Liver (tissue), 8 donors: ENCODE measurements at regions not wholly inside any gene's neighbourhood (a gene's known extent, or its start where the extent isn't known, plus 50 kb on each side); places are given as distances from the start of the nearest gene placed in this dataset.

Experiments
- DNase-seq: peaks from one replicate; pipeline ENCODE4 v3.0.0-alpha.2; 2017; ENCODE audit warnings: low spot score
- H3K27ac ChIP-seq, 2 donors: one replicate each; pipeline ENCODE4 v1.7.0; 2013; ENCODE audit warnings: inconsistent platforms in 2 of 2, low read length in 2 of 2, control low read depth in 1 of 2, low read depth in 1 of 2, mild to moderate bottlenecking in 1 of 2
- H3K27me3 ChIP-seq, 4 donors: one replicate each; pipeline versions ENCODE4 v1.6.1 to v1.7.0; 2013; ENCODE audit warnings: low read length in 3 of 4, inconsistent platforms in 1 of 4, mild to moderate bottlenecking in 1 of 4, moderate library complexity in 1 of 4; ENCODE audit not compliant: control insufficient read depth in 4 of 4, insufficient read depth in 4 of 4
- H3K36me3 ChIP-seq, 4 donors: one replicate each; pipeline versions ENCODE4 v1.6.1 to v1.7.0; 2013; ENCODE audit warnings: low read length in 3 of 4, mild to moderate bottlenecking in 3 of 4, low read depth in 1 of 4, moderate library complexity in 1 of 4; ENCODE audit not compliant: control insufficient read depth in 4 of 4, insufficient read depth in 3 of 4
- H3K4me1 ChIP-seq, 4 donors: one replicate each; pipeline versions ENCODE4 v1.6.1 to v1.7.0; 2013; ENCODE audit warnings: low read length in 3 of 4, mild to moderate bottlenecking in 3 of 4, moderate library complexity in 1 of 4; ENCODE audit not compliant: control insufficient read depth in 4 of 4, insufficient read depth in 4 of 4
- H3K4me3 ChIP-seq, 3 donors: one replicate each; pipeline versions ENCODE4 v1.6.1 to v1.7.0; 2013; ENCODE audit warnings: low read length in 3 of 3, control low read depth in 1 of 3, low read depth in 1 of 3, mild to moderate bottlenecking in 1 of 3
- H3K9ac ChIP-seq, 2 donors: one replicate each; pipeline ENCODE4 v1.7.0; 2013; ENCODE audit warnings: low read length in 2 of 2, mild to moderate bottlenecking in 2 of 2, moderate library complexity in 2 of 2, control low read depth in 1 of 2, low read depth in 1 of 2
- H3K9me3 ChIP-seq, 4 donors: one replicate each; pipeline versions ENCODE4 v1.6.1 to v1.7.0; 2013; ENCODE audit warnings: low read length in 3 of 4; ENCODE audit not compliant: control insufficient read depth in 4 of 4
- EGR1 ChIP-seq, 2 donors: IDR thresholded peaks; 2 replicates each; pipeline ENCODE4 v1.6.1; 2016 to 2018; ENCODE audit warnings: antibody characterized with exemption in 2 of 2, low read depth in 2 of 2
- FOXA1 ChIP-seq: IDR thresholded peaks from 2 replicates; pipeline ENCODE4 v1.6.1; 2016; ENCODE audit warnings: antibody characterized with exemption
- FOXA2 ChIP-seq: IDR thresholded peaks from 2 replicates; pipeline ENCODE4 v1.6.1; 2016; ENCODE audit warnings: antibody characterized with exemption
- HNF4A ChIP-seq, 2 donors: conservative IDR thresholded peaks; 2 replicates each; pipeline ENCODE4 v1.6.1; 2016; ENCODE audit warnings: antibody characterized with exemption in 2 of 2, mild to moderate bottlenecking in 2 of 2
- NR2F2 ChIP-seq: IDR thresholded peaks from 2 replicates; pipeline ENCODE4 v1.6.1; 2016; ENCODE audit warnings: antibody characterized with exemption
- RAD21 ChIP-seq, 2 donors: IDR thresholded peaks; 2 replicates each; pipeline ENCODE4 v1.6.1; 2016; ENCODE audit warnings: antibody characterized with exemption in 2 of 2, mild to moderate bottlenecking in 2 of 2
- RXRA ChIP-seq, 2 donors: IDR thresholded peaks; 2 replicates each; pipeline ENCODE4 v1.6.1; 2017 to 2018; ENCODE audit warnings: antibody characterized with exemption in 2 of 2, mild to moderate bottlenecking in 1 of 2
- SP1 ChIP-seq: IDR thresholded peaks from 2 replicates; pipeline ENCODE4 v1.6.1; 2018; ENCODE audit warnings: antibody characterized with exemption, mild to moderate bottlenecking
- TAF1 ChIP-seq: conservative IDR thresholded peaks from 2 replicates; pipeline ENCODE4 v1.6.1; 2016; ENCODE audit warnings: antibody characterized with exemption, mild to moderate bottlenecking
- YY1 ChIP-seq: IDR thresholded peaks from 2 replicates; pipeline ENCODE4 v1.6.1; 2016; ENCODE audit warnings: antibody characterized with exemption, mild to moderate bottlenecking
- ZBTB33 ChIP-seq: IDR thresholded peaks from 2 replicates; pipeline ENCODE4 v1.6.1; 2016; ENCODE audit warnings: antibody characterized with exemption
- WGBS: extraction: QIAGEN DNeasy Blood & Tissue Kit; methylation state at CpG from one replicate; pipeline ENCODE4 v1.1.7; 2013; 5-methylcytosine and 5-hydroxymethylcytosine counted together
- TF ChIP-seq, protein P1 (sequence below): IDR thresholded peaks from 2 replicates; pipeline ENCODE4 v1.6.1; 2016; ENCODE audit warnings: antibody characterized with exemption, mild to moderate bottlenecking
- TF ChIP-seq, protein P2 (sequence below): fragments of 150-350 bp; IDR thresholded peaks from 2 replicates; pipeline ENCODE4 v1.5.1; 2017; ENCODE audit warnings: improper control_type of control experiment, low read depth, low read length; ENCODE audit not compliant: missing input control
- donor health status: healthy.
- donor health status: healthy.
- donor health status: healthy.
- donor health status: healthy.
- donor health status: healthy.

DNA sequence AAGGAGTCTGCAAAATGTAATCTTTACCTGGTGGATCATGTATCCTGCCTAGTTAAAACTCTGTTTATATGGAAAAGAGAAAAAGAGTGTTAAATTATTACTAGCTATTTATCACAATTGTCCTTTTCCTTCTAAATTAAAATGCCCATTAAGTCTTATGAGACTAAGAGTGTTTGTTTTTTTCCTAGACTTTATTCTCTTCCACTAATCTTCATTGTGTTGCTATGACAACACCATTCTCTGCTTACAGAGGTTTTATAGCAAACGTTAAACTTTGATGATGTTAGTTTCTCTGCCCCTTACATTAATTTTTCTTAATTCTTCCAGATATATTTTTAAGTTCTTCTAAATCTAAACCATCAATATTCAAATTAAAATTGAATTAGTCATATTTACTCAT is 420.8 kb downstream of the TBC1D32 start:
- WGBS = 42% methylated on average over 1 of the region's 1 CpG
- Histone ChIP-seq H3K36me3 (no peaks in the 10 kb centered on the region), H3K4me1 (no peaks in the 10 kb centered on the region), H3K9me3 (peaks cover 0 to 3% (median 0%) of the 10 kb centered on the region in 4 donors), H3K9ac (no peak overlapping the region), H3K27ac (no peak overlapping the region), H3K4me3 (no peak overlapping the region), H3K27me3 (no peaks in the 10 kb centered on the region)
- no peak for DNase-seq
- TF ChIP-seq SP1 (no peak), YY1 (no peak), RXRA (IDR thresholded peaks at IDR 0.05) (no peak), HNF4A (conservative IDR thresholded peaks at IDR 0.05) (no peak), NR2F2 (no peak), EGR1 (IDR thresholded peaks at IDR 0.05; ENCODE audit: low read depth in 2 of 2) (no peak), FOXA2 (no peak), ZBTB33 (no peak), RAD21 (IDR thresholded peaks at IDR 0.05) (no peak), FOXA1 (no peak)
- TF ChIP-seq, protein P1, sequence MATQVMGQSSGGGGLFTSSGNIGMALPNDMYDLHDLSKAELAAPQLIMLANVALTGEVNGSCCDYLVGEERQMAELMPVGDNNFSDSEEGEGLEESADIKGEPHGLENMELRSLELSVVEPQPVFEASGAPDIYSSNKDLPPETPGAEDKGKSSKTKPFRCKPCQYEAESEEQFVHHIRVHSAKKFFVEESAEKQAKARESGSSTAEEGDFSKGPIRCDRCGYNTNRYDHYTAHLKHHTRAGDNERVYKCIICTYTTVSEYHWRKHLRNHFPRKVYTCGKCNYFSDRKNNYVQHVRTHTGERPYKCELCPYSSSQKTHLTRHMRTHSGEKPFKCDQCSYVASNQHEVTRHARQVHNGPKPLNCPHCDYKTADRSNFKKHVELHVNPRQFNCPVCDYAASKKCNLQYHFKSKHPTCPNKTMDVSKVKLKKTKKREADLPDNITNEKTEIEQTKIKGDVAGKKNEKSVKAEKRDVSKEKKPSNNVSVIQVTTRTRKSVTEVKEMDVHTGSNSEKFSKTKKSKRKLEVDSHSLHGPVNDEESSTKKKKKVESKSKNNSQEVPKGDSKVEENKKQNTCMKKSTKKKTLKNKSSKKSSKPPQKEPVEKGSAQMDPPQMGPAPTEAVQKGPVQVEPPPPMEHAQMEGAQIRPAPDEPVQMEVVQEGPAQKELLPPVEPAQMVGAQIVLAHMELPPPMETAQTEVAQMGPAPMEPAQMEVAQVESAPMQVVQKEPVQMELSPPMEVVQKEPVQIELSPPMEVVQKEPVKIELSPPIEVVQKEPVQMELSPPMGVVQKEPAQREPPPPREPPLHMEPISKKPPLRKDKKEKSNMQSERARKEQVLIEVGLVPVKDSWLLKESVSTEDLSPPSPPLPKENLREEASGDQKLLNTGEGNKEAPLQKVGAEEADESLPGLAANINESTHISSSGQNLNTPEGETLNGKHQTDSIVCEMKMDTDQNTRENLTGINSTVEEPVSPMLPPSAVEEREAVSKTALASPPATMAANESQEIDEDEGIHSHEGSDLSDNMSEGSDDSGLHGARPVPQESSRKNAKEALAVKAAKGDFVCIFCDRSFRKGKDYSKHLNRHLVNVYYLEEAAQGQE = no peak
- TF ChIP-seq, protein P2, sequence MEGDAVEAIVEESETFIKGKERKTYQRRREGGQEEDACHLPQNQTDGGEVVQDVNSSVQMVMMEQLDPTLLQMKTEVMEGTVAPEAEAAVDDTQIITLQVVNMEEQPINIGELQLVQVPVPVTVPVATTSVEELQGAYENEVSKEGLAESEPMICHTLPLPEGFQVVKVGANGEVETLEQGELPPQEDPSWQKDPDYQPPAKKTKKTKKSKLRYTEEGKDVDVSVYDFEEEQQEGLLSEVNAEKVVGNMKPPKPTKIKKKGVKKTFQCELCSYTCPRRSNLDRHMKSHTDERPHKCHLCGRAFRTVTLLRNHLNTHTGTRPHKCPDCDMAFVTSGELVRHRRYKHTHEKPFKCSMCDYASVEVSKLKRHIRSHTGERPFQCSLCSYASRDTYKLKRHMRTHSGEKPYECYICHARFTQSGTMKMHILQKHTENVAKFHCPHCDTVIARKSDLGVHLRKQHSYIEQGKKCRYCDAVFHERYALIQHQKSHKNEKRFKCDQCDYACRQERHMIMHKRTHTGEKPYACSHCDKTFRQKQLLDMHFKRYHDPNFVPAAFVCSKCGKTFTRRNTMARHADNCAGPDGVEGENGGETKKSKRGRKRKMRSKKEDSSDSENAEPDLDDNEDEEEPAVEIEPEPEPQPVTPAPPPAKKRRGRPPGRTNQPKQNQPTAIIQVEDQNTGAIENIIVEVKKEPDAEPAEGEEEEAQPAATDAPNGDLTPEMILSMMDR = no peak

DNA sequence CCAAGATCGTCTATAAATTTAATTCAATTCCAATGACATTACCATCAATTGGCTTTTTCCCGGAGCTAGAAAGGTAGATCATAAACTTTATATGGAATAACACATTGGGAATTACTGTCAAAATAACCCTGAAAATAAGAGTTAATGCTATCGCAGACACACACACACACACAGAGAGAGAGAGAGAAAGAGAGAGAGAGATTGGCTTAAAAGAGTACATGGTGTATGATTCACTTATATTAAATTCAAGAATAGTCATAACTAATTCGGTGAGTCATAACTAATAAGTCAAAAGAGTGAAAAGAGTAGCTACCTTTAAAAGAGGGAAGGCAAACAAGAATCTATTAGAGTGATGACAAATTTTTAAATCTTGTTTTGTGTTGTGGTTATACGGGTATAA is 425.5 kb downstream of the TBC1D32 start:
- Histone ChIP-seq H3K27me3 (no peaks in the 10 kb centered on the region), H3K36me3 (no peaks in the 10 kb centered on the region), H3K4me1 (no peaks in the 10 kb centered on the region), H3K4me3 (no peak overlapping the region), H3K27ac (no peak overlapping the region), H3K9ac (no peak overlapping the region), H3K9me3 (peaks cover 0 to 3% (median 0%) of the 10 kb centered on the region in 4 donors)
- TF ChIP-seq TAF1 (no peak), YY1 (no peak)
- no peak for DNase-seq
- 84% methylated on average over 5 of the region's 5 CpGs for WGBS
